Activated CD4-positive, CD25-positive, alpha-beta regulatory T cell treated with anti-CD3 and anti-CD28 coated beads, Interleukin-2, amount 50 U/mL, for 24 hours (primary cell): ENCODE measurements at regions not wholly inside any gene's neighbourhood (a gene's known extent, or its start where the extent isn't known, plus 50 kb on each side); places are given as distances from the start of the nearest gene placed in this dataset.
"Not testable (repeated sequence)": the region's sequence is repeated elsewhere in the genome, so short reads cannot be mapped to it uniquely, and the experiment has no call there.

Experiments
- ATAC-seq, 2 donors: fragments of 150-1000 bp; cut with Tn5 transposase; one replicate each; pipeline ENCODE4 v1.10.0; 2021; ENCODE audit warnings: mild to moderate bottlenecking in 1 of 2, moderate library complexity in 1 of 2

DNA sequence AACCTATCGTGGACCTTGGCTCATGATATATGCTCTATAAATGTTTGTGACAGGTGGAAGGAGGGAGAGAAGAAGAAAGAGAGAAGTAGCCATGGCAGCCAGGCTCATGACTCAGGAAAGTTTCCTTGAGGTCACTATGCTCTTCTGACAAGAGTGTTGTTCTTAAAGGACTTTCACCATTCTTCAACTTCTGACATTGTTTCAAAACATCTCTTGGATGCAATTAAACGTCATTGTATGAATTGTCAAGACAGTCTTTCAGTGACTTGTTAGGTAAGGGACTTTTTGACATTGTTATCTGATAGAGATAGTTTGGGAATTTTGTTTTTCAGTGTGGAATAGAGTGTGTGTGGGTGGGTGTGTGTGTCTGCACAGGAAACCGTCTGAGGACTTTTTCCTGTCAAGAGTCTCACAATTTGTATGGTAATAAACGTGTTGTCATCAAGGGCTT lies 617.0 kb downstream of the MID1IP1 start:
- peak in 1 of 2 donors; percentile 35 for ATAC-seq

DNA sequence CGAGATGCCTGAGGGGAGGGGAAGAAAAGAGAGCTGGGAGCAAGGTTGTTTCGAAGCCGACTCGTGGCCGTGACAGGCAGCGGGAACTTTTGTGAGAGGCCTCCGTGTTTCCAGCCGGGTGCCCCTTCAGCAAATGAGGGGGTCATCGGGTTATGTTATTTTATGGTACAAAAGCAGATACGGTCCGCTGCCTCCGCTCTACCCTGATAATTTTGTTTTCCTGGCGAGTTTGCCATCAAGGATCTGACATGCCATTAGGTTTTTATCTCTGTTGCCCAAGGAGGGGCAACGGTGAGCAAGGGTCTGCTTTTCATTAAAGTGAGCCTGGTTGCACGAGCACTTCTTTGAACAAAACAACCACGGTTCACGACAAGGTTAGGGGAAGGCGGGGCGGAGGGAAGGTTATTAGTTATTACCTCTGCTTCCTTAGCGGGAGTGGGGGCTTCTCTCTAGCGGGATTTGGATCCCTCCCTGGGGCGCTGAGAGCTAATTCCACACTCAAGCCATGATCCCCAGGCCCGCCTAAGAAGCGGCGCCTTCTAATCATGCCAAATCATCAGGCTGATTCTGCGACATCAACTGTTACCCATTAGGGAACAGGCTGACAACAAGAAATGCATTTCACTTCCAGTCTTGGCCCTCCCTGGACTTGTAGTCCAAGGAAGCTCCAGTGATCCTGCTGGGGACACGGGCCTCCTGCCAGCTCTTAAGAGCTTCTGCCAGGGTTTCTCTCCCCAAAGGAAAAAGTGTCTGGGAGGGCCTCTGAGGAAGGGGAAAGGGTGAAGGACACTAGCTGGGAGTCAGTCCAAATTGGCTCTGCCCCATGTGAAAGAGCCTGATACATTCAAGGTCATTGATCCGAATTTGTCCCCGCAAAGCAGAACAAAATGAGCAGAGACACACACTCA lies 617.7 kb downstream of the MID1IP1 start:
- no peak for ATAC-seq

DNA sequence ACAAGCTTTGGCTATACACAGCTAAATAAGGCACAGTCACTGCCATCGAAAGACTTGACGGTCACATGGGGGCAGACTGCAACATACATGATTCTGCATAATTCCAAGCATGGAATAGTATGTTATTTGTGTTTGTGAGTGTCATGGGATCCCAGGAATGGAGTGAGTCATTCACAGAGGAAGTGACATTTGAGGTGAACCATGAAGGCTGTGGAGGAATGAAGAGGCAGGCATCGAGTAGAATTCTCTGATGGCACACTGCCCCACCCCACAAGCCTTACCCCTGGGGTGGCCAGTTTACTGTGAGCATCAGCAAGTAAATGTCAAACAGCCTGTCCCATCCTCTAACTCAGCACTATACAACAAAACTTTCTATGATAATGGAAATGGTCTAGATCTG lies 619.7 kb downstream of the MID1IP1 start:
- ATAC-seq: no peak

DNA sequence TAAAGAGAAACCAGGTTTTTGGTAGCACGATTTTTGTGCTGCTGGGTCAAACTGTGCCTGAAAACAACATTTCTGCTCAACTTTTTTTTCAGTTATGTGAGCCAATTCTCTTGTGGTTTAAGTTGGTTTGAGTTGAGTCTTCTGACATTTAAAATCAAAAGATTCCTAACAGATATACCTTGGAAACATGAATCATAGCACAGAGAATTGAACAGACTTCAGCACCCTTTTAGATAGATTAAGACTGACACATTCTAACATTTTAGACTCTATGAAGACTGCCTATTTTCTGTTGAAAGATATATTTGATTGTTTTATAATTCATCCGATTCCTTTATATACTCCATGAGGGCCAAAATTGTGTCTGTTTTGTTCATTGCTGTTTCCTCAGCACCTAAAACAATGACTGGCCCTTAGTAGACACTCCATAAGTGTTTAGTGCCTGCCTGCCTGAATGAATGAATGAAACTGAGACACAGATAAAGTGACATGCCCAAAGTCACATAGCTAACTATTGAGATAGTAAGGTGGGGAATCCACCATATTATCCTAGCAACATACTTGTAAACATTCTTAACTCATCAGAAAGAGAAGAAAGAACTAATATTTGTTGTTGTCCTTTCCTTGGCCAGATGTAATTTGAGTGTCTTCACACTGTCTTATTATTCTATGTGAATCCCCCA lies 624.0 kb downstream of the MID1IP1 start:
- peak; percentile 70 to 73 for ATAC-seq

DNA sequence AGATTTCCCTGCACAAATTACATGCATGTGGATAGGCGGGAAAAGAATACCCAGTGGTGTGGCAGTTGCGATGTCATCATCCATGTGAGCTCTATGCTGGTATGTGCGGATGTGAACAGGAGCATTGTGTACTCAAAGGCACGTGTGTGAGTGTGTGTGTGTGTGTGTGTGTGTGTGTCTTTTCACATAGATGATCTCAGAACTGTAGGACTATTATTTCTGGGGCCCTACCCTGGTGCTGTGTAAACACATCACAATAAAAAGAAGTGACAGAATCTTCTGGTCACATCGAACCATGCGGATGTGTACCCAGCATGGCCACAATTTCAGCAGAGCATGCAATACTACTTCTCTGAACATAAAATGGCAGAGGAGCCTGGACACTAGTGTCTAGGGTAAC lies 624.8 kb downstream of the MID1IP1 start:
- no peak for ATAC-seq

DNA sequence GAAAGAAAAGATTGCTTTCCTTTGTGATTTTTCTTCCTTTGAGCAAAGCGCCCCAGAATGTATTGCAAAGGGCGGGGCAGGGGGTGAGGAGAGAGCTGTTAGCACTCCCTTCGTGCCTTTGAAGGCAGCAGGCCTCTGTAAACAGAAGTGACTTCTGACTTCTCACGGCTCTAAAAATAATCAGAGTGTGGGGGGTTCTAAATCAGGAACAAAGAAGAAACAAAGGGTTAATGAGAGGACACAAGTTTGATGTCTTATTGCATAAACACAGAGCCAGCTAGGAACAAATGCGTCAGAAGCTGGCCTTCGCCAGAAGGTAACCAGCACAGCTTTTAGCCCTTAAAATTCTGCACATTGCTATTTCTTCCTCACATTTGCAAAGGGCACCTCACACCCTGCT lies 626.2 kb downstream of the MID1IP1 start:
- no peak for ATAC-seq

DNA sequence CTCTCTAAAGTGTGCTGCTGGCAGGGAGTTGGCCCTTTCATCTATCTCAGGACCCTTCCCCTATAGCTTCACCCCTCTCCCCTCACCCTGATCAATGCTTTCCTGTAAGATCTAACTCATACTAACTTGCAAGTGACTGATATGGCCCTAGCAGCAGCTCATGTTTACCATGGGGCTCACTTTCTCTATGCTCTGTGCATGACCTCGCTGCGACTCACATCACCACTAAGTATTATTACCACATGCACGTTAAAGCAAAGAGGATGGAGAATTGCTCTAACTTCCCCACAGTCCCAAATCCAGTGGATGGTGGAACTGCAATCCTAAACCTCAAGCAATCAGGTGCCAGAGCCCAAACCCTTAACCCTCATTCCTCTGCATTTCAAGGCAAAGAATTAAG lies 626.6 kb downstream of the MID1IP1 start:
- ATAC-seq: peak; percentile 79 to 81

DNA sequence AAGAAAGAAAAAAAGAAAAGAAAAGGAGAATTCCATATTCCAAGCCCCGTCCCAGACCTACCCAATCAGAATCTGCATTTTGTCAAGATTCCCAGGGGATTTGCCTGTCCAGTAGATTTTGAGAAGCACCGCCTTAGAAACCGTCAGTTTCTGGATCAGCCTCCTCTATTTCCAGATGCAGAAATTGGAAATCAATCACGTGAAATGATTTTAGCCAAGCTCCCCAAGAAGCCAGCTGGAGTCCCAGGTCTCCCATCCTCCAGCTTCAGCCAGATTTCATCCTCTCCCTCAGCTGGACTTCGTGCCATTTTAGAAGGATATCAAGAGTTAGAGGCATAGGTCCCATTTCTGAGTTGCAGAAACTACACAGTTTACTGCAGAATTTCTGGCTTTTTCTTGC lies 629.3 kb downstream of the MID1IP1 start:
- ATAC-seq: no peak

DNA sequence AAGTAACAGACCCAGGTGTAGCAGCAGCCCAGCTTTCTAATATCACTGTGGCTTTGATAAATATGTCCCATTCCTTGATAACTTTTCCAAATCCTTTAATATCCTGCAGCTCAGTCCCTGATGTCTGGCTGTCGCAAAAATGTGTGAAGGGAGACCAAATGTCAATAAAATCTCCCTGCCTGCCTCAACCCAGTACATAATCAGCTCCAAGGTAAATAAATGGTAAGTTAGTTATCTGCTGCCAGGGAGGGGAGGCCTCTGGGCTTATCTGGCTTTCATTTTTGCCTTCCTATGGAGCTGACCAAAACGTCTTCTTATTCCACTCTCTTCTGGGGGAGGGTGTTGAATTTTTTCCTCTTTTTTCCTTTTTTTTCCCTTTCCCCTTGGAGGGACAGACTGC lies 630.6 kb downstream of the MID1IP1 start:
- no peak for ATAC-seq

DNA sequence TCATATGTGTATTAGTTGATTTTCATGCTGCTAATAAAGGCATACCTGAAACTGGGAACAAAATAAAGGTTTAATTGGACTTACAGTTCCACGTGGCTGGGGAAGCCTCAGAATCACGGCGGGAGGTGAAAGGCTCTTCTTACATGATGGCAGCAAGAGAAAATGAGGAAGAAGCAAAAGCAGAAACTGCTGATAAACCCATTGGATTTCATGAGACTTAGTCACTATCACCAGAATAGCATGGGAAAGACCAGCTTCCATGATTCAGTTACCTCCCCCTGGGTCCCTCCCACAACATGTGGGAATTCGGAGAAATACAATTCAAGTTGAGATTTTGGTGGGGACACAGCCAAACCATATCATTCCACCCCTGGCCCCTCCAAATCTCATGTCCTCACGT lies 633.4 kb downstream of the MID1IP1 start:
- not testable (repeated sequence) for ATAC-seq

DNA sequence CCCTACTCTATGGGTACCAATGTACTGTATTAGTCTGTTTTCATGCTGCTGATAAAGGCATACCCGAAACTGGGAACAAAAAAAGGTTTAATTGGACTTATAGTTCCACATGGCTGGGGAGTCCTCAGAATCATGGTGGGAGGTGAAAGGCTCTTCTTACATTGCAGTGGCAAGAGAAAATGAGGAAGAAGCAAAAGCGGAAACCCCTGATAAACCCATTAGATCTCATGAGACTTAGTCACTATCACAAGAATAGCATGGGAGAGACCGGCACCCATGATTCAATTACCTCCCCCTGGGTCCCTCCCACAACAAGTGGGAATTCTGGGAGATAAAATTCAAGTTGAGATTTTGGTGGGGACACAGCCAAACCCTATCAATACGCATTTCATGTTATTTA lies 635.3 kb downstream of the MID1IP1 start:
- ATAC-seq: not testable (repeated sequence)

DNA sequence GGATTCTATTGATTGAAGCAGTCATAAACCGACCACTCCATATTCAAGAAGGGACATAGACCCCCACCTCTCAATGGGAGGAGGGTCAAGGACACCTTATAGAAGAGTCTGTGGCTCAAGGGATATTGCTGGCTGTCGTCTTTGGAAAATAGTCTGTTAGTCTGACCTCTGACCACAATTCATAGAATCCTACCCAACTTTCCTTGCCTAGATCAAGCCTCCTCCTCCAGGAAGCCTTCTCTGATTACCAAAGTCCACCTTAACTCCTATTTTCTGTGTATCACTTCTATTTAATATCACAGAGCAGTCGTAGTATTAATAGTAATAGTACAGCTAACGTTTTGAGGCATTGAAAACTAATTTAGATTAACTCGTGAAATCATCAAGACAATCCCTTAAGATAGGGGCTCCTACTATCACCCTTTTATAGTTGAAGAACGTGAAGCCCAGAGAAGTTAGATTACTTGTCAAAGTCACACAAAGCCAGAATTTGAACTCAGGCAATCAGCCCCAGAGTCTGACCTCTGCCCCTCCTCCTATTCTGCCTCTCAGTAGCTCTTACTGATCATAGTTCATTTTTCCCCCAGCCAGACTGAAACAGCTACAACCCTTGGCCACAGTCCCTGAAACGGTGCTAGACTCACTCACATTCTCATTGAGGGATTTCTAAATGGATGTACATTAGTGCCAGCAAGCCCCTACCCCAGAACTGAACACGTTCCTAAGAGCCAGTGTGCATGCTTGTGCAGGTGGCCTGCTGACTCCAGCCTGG lies 636.6 kb downstream of the MID1IP1 start:
- no peak for ATAC-seq

DNA sequence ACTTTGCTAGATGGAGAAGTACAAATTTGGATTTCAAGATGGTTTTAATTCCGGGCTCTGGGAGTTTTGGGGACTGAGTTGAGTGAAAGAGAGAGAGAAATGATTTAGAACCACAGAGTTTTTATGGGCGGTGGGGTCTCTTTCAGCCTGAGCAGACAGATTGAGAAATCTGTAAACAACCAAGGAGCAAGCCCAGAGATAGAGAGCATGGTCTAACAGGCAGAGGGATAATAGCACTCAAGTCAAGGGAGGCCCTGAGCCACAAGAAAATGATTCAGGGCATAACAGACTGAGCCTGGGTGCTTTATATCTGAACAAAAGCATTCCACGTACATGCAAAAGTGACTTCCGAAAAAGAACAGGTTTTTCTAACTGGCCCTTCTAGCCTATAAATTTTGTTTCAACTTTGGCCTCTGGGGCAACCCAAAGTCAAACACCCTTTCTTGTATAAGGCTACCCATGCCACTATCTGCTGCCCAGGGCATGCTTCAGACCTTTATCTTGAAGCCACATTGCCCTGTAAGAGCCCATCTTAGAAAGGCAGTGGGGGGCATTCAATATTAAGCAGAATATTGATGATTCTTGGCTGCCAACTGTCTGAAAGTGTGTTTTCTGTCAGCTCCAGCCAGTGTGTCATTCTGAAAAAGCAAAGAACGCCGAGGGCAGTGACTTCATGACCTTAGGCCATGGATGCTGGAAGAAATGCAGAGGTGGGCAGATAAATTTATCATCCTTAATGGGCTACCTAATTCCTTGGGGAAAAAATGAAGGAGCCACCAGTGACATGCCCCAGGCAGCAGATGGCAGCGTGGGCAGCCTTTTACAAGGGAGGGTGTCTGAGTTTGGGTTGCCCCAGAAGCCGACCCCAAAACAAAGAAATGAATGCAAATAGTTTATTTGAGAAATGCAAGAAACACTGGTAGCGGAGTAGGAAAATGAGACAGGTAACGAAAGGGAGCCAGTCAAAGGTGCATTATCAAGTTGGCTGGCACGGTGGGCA lies 637.6 kb downstream of the MID1IP1 start:
- no peak for ATAC-seq

DNA sequence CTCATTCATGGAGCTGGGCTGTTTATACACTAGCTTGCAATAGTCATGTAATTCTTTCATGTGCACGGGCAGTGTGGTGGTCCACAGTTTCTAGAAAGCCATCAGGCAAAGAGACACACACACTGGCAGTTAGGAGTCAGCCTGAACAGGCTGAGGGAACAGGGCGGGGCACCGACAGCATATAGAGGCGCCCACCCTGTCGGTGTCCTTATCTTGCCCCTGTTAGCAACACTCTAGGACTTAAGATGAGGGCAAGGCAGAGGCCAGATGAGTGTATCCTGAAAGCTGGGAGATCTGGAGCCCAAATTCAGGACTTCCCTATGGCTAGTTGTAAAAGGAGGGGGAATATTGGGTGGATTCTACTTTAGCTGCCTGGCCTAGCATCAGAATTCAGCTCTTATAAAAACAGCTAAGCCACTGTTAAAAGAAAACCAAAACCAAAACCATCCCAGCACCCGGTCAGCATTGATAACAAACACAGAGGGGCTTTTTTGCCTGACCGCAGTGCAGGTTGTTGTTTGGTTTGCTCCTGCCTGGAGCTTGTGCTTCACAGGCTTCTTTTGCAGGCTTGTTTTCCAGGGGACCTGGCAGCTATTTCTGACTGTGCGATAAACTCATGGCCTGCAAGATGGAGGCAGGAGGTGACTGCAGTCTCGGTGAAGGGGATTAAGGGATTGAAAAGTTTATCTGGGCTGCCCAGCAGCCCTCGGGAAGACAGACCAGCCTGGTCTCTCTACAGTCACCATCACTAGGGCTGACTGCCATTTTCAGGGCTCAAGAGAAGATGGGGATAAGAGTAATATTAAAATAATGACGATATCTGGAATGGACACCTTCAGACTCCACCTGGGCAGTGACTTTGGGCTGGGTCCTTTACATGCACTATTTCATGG lies 638.9 kb downstream of the MID1IP1 start:
- peak; percentile 61 to 71 for ATAC-seq

DNA sequence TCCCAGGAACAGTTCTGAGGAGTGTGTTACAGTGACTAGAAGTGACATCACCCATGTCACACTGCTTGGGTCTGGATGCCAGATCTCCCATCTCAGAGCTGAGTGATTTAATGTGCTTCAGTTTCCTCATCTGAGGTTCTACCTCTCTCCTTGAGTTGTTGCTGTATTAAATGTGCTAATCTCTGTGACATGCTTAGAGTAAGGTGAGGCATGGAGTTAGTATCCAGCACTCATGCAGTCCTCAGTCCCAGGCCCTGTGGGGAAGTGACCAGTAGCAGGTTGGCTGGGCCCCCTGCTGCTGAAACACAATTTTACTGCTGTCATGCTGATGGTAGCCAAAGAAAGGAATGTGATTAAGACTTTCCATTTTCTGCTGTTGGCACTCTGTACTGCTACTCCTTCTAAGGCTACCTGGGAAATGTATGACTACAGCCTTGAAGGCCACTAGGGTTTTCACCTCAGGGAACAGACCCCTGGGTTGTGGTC lies 639.6 kb downstream of the MID1IP1 start:
- ATAC-seq: peak; percentile 55 to 66

DNA sequence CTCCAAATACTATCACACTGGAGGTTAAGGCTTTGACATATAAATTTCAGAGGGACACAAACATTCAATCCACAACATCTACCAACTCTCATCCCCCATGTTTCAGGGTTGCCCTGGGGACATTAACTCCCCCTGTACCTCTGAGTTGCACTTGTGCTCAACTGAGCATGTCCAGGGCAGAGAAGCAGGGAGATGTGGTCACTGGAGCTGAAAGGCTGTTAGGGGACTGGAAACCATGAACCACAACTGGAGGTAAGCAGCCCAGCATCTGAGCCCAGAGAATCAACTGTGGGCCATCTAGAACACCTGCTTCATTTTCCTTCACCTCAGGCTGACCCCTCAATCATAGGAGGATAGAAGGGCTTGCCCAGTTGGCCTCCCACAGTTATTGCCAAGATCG lies 641.1 kb downstream of the MID1IP1 start:
- no peak for ATAC-seq

DNA sequence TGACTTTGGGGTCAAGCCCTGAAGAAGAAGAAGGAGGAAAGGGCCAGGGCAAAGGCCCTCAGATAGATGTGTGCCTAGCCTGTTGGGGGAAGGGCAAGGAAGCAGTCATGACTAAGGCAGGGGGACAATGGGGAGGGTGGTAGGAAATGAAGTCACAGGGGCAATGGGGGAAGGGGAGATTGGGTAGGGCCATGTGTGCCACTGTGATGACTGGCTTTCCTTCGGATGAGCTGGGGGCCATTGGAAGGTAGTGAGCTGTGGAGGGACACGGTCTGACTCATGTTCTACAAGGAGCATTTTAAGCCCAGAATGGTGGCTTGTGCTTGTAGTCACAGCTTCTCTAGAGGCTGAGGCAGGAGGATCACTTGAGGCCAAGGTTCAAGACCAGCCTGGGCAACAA lies 642.0 kb downstream of the MID1IP1 start:
- no peak for ATAC-seq

DNA sequence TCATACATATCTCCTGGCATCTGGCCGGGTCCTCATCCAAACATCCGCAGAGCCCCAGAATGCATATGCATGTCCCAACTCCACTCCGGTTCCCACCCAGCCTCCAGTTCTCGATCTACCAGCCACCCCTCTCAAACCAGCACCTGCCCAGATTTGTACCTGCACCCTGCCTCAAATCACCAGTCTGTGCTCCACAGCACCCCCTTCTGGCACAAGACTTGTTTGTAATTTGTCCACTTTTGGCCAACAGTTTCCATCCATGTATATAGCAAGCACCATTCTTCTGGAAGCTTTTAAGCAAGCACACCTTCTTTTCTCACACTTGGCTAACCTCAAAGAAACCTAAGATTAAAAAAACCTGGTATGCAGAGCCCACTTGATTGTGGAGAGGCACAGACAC lies 644.1 kb downstream of the MID1IP1 start:
- no peak for ATAC-seq

DNA sequence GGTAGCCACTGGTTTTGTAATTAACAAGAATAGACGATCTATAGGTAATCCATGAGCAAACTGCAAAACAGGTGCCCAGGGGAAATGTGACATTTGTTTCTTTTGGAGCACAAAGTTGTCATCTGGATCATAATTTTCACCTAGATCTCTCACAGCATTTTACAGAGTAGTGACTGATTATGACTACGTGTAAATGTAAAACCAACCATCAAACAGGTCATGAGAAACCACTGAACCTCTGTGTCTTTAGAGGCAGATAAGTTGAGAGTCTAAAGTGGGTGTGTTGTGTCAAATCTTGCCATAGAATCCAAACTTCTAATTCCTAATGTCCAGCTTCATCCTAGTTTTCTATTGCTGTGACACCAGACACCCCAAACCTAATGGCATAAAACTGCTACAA lies 648.1 kb downstream of the MID1IP1 start:
- no peak for ATAC-seq

DNA sequence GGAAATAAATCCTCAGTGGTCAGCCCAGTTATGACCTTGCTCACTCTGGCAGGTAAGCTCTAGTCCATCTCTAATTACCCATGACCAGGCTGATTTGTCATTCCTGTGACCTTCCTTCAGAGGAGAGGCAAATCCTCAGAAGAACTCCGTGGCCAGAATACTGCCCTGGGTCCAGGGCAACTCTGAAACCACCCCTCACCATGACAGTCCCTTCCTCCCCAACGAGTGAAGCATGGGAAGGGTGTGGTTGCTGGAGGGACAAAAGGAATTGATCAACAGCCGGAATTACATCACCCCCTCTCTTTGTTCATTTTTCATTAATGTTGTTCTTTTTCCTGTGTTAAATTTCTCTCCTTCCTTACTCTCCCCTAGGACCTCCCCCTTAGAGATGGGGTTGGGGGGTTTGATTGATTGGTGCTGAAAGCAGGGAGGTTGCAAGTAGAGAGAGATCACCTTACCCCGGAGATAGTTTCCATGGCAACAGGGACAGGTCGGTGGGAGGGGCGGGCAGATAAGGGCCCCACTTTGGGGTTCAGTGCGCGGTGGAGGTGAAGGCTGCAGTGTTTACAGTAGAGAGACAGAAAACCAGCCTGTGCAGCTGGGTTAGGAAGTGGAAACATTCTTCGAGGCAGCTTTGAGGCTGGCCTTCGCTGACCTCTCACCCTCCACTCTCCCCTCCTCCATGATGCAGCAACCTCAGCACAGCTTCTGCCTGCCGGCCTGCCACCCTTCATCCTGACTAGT lies 647.4 kb downstream of the BCOR start:
- ATAC-seq: no peak
